ENCODE measurements at regions not wholly inside any gene's neighbourhood (a gene's known extent, or its start where the extent isn't known, plus 50 kb on each side); places are given as distances from the start of the nearest gene placed in this dataset.

DNA sequence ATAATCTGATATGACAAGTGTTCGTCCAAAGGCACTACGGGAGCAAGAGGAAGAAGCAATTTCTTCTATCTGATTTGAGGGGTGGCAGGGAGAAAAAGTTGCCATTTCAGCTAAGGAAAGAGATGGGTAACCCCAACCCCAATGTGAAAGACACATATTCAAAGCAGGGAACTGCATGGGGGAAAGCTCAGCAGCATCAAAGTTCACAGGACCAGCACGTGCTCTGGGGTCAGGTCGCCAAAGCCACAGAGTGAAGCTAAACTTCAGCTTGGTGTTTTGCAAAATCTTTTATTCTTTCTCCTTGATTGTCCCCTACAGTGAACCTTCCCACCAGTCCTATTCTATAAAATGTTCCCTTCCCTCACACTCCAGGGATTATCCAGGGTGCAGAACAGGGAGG is 112.8 kb upstream of the PPP2R2D start:
- TF ChIP-seq POLR2A (IDR thresholded peaks at IDR 0.05; ENCODE audit: low read depth) (no peak), EP300 (IDR thresholded peaks at IDR 0.05) (no peak)
- TF ChIP-seq, protein P1, sequence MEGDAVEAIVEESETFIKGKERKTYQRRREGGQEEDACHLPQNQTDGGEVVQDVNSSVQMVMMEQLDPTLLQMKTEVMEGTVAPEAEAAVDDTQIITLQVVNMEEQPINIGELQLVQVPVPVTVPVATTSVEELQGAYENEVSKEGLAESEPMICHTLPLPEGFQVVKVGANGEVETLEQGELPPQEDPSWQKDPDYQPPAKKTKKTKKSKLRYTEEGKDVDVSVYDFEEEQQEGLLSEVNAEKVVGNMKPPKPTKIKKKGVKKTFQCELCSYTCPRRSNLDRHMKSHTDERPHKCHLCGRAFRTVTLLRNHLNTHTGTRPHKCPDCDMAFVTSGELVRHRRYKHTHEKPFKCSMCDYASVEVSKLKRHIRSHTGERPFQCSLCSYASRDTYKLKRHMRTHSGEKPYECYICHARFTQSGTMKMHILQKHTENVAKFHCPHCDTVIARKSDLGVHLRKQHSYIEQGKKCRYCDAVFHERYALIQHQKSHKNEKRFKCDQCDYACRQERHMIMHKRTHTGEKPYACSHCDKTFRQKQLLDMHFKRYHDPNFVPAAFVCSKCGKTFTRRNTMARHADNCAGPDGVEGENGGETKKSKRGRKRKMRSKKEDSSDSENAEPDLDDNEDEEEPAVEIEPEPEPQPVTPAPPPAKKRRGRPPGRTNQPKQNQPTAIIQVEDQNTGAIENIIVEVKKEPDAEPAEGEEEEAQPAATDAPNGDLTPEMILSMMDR (IDR thresholded peaks at IDR 0.05) = no peak
